ENCODE measurements at regions not wholly inside any gene's neighbourhood (a gene's known extent, or its start where the extent isn't known, plus 50 kb on each side); places are given as distances from the start of the nearest gene placed in this dataset.
"Not testable (repeated sequence)": the region's sequence is repeated elsewhere in the genome, so short reads cannot be mapped to it uniquely, and the experiment has no call there.

GRCh38 chr2:225891771-225892170, 492.3 kb downstream of the NYAP2 start:
- DNase-seq: no peak

GRCh38 chr2:225891013-225891412, 491.5 kb downstream of the NYAP2 start:
- DNase-seq: no peak

- DNase-seq: no peak
These were observed 489.9 kb downstream of the NYAP2 start for GRCh38 chr2:225889452-225889851.

- DNase-seq: no peak
These were observed 467.6 kb downstream of the NYAP2 start for GRCh38 chr2:225867071-225867470.

- no peak for DNase-seq
These were observed 466.0 kb downstream of the NYAP2 start for GRCh38 chr2:225865468-225865867.

GRCh38 chr2:225864394-225864793, 464.9 kb downstream of the NYAP2 start:
- no peak for DNase-seq

GRCh38 chr2:225842939-225843338, 443.4 kb downstream of the NYAP2 start:
- DNase-seq: no peak

- no peak for DNase-seq
These were observed 441.8 kb downstream of the NYAP2 start for GRCh38 chr2:225841314-225841713.

- no peak for DNase-seq
These were observed 437.8 kb downstream of the NYAP2 start for GRCh38 chr2:225837328-225837727.

GRCh38 chr2:225824748-225825449, 425.4 kb downstream of the NYAP2 start:
- DNase-seq: no peak

- DNase-seq: no peak
These were observed 421.8 kb downstream of the NYAP2 start for GRCh38 chr2:225821351-225821750.

GRCh38 chr2:225820826-225821225, 421.3 kb downstream of the NYAP2 start:
- DNase-seq: no peak

- DNase-seq: no peak
These were observed 415.0 kb downstream of the NYAP2 start for GRCh38 chr2:225814554-225814953.

- DNase-seq: no peak
These were observed 406.6 kb downstream of the NYAP2 start for GRCh38 chr2:225806105-225806504.

- DNase-seq: not testable (repeated sequence)
These were observed 402.6 kb downstream of the NYAP2 start for GRCh38 chr2:225802076-225802475.

GRCh38 chr2:225797394-225797793, 397.9 kb downstream of the NYAP2 start:
- no peak for DNase-seq

- DNase-seq: no peak
These were observed 395.3 kb downstream of the NYAP2 start for GRCh38 chr2:225794652-225795400.

- no peak for DNase-seq
These were observed 394.4 kb downstream of the NYAP2 start for GRCh38 chr2:225793736-225794550.

GRCh38 chr2:225788571-225789094, 389.1 kb downstream of the NYAP2 start:
- no peak for DNase-seq

GRCh38 chr2:225787497-225787896, 388.0 kb downstream of the NYAP2 start:
- no peak for DNase-seq

- DNase-seq: no peak
These were observed 382.5 kb downstream of the NYAP2 start for GRCh38 chr2:225781991-225782390.

GRCh38 chr2:225781145-225781544, 381.6 kb downstream of the NYAP2 start:
- no peak for DNase-seq

GRCh38 chr2:225779829-225780228, 380.3 kb downstream of the NYAP2 start:
- DNase-seq: no peak

All from activated CD4-positive, CD25-positive, alpha-beta regulatory T cell (primary cell).